Activated naive CD8-positive, alpha-beta T cell treated with anti-CD3 and anti-CD28 coated beads, Interleukin-2, amount 10 ng/mL, durations not matched to agents 7 days and 5 days (primary cell): ENCODE measurements at regions not wholly inside any gene's neighbourhood (a gene's known extent, or its start where the extent isn't known, plus 50 kb on each side); places are given as distances from the start of the nearest gene placed in this dataset.
"Not testable (repeated sequence)": the region's sequence is repeated elsewhere in the genome, so short reads cannot be mapped to it uniquely, and the experiment has no call there.

ENCODE experiments used
- ATAC-seq: fragments of 150-1000 bp; cut with Tn5 transposase; one replicate; pipeline ENCODE4 v1.10.0; 2021; ENCODE audit warnings: low read depth, moderate library complexity
- POLR2A ChIA-PET: fragments of 350-600 bp; sonication (Branson Sonifier 250); formaldehyde crosslinking; loops from one replicate; lab custom pipeline; 2021; ENCODE audit warnings: antibody characterized with exemption; lab: Charles Lee
- DNase-seq: peaks from one replicate; pipeline ENCODE4 v3.0.0; 2021
- H3K27ac Mint-ChIP-seq: one replicate; pipeline ENCODE4 v1.8.0; 2022; ENCODE audit warnings: mild to moderate bottlenecking, mixed read lengths
- H3K27me3 Mint-ChIP-seq: one replicate; pipeline ENCODE4 v1.8.0; 2022; ENCODE audit warnings: mild to moderate bottlenecking, moderate library complexity, mixed read lengths
- H3K36me3 Mint-ChIP-seq: one replicate; pipeline ENCODE4 v1.8.0; 2021; ENCODE audit warnings: mild to moderate bottlenecking, mixed read lengths
- H3K4me1 Mint-ChIP-seq: one replicate; pipeline ENCODE4 v1.8.0; 2021; ENCODE audit warnings: mixed read lengths
- H3K4me3 Mint-ChIP-seq: one replicate; pipeline ENCODE4 v1.8.0; 2022; ENCODE audit warnings: mild to moderate bottlenecking, moderate library complexity, mixed read lengths
- H3K9me3 Mint-ChIP-seq: one replicate; pipeline ENCODE4 v1.8.0; 2021; ENCODE audit warnings: mixed read lengths

DNA sequence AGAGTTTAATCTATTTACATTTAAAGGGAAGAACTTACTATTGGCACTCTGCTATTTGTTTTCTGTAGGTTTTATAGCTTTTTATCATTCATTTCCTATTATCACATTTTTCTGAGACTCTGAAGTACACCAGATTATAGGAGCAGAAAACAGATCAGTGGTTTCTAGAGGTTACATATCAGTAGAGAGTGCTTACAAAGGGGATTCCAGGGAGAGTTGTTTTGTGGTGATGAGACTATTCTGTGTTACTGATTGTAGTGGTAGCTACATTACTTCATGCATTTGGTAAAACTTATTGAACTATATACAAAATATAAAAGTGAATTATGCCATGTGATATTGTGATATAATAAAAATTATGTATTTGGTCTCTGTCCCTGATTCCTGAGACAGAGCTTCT, 259.2 kb downstream of the SPATA31A6 start:
- DNase-seq, POLR2A ChIA-PET, H3K27me3 Mint-ChIP-seq, H3K4me1 Mint-ChIP-seq, ATAC-seq, H3K4me3 Mint-ChIP-seq, H3K27ac Mint-ChIP-seq, H3K36me3 Mint-ChIP-seq, H3K9me3 Mint-ChIP-seq: not testable (repeated sequence)

DNA sequence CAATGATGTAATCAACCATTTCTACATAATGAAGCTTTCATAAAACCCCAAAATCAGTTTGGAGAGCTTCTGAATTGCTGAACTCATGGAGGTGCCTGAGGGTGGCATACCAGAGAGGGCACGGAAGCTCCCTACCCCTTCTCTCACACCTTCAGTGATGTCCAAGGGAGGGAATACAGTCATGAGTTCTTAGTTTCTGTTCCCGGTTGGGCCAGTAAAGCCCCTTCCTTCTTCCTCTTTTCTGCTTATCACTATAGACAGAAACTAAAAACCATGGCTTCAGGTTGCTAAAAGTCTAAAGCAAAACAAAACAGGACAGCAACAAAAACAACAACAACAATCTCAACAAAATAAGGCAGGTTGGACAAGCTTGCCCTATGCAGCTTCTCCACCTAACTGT, 260.0 kb downstream of the SPATA31A6 start:
- H3K36me3 Mint-ChIP-seq, H3K4me1 Mint-ChIP-seq, H3K9me3 Mint-ChIP-seq, ATAC-seq, POLR2A ChIA-PET, H3K4me3 Mint-ChIP-seq, H3K27ac Mint-ChIP-seq, DNase-seq, H3K27me3 Mint-ChIP-seq: not testable (repeated sequence)

DNA sequence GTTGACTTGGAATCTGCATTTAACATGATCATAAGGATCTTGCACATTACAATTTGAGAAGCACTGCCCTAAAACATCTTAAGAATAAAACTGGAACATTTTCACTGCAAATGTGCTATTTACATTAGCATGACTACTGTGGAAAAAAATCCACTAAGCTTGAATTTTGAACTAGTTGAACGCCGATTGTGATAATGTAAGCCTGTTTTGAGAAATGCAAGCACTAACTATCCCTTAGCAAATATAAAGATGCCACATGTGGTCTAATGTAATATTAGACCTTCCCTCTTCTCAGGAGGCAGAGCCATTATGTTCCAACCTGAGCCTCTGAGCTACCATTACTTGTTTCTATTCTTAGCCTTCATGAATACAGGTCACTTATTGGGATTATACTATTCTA, 278.0 kb downstream of the SPATA31A6 start:
- ATAC-seq, H3K36me3 Mint-ChIP-seq, H3K4me3 Mint-ChIP-seq, H3K4me1 Mint-ChIP-seq, H3K27me3 Mint-ChIP-seq, POLR2A ChIA-PET, H3K9me3 Mint-ChIP-seq, H3K27ac Mint-ChIP-seq, DNase-seq: not testable (repeated sequence)

DNA sequence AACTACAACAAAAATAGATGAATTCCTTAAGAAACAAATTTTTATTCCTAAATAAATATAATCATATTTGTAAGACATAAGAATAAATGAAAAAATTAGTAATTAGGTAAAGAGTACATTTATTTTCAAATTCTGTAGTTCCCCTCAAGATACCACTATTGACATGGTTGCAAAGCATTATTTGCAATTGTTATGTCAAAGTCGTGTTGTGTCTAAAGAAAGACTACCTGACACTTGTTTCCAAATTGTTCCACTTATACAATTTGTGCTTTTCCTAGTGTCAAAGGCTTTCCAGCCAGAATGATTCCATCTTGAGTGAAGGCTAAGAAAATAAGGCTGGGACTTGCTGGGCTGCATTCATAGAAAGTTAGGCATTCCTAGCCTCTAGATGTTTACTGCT, 278.4 kb downstream of the SPATA31A6 start:
- DNase-seq, H3K36me3 Mint-ChIP-seq, H3K27ac Mint-ChIP-seq, ATAC-seq, H3K4me1 Mint-ChIP-seq, H3K9me3 Mint-ChIP-seq, H3K27me3 Mint-ChIP-seq, H3K4me3 Mint-ChIP-seq, POLR2A ChIA-PET: not testable (repeated sequence)

- H3K27ac Mint-ChIP-seq, H3K36me3 Mint-ChIP-seq, H3K27me3 Mint-ChIP-seq, H3K9me3 Mint-ChIP-seq, POLR2A ChIA-PET, ATAC-seq, H3K4me1 Mint-ChIP-seq, DNase-seq, H3K4me3 Mint-ChIP-seq: not testable (repeated sequence)
These were observed 280.5 kb downstream of the SPATA31A6 start for GRCh38 chr9:42463981-42464380.

GRCh38 chr9:42470577-42470976, 287.1 kb downstream of the SPATA31A6 start:
- H3K27me3 Mint-ChIP-seq, H3K36me3 Mint-ChIP-seq, H3K4me1 Mint-ChIP-seq, H3K9me3 Mint-ChIP-seq, H3K4me3 Mint-ChIP-seq, POLR2A ChIA-PET, H3K27ac Mint-ChIP-seq, ATAC-seq, DNase-seq: not testable (repeated sequence)

DNA sequence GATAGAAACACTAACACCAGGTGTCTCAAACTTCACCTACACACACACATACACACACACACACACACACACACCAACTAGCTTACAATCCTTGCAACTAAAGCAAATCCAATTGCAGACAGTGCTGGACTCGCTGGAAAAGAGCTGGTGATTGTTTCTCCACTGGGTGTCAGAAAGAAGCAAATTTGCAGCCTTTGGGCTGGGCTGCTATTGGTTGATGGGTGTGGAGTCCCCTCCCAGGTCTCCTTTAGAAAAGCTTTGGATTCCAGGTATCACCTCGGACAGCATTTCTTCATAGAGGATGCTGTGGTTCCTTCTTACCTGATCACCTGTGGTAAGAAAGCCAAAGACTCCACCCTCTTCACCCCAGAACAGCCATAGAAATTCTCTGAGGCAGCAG, 307.5 kb downstream of the SPATA31A6 start:
- H3K36me3 Mint-ChIP-seq, H3K4me1 Mint-ChIP-seq, H3K4me3 Mint-ChIP-seq, H3K9me3 Mint-ChIP-seq, H3K27me3 Mint-ChIP-seq, DNase-seq, POLR2A ChIA-PET, H3K27ac Mint-ChIP-seq: not testable (repeated sequence)
- peak; percentile 42 for ATAC-seq

DNA sequence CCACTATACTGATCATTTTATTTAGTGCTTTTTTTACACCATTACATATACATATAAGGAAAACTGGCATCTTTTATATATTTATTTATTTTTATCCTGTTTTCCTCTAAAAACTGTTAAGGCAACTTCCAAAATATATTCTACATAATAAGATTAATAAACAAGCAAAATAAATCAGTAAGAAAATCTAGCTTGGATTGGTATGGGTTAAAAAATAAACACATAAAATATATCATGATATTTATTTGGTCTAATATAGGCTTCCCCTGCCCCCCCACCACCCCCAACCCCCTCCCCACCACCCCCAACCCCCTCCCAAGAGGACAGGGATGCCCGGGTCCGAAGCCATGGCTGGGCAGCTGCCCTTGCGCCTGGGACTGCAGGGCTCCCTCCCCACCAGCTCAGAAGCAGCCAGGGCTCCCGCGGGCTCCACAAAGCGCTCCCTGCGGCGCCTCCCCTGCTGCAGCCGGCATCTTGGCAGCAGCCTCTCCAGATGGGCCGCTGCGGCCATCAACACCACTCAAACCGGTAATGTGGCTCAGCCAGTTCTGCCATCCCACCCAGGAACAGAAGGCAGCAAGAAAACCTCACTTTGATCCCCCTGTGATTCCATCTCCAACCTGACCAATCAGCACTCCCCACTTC, 319.3 kb downstream of the SPATA31A6 start:
- ATAC-seq, H3K27ac Mint-ChIP-seq, POLR2A ChIA-PET: not testable (repeated sequence)

DNA sequence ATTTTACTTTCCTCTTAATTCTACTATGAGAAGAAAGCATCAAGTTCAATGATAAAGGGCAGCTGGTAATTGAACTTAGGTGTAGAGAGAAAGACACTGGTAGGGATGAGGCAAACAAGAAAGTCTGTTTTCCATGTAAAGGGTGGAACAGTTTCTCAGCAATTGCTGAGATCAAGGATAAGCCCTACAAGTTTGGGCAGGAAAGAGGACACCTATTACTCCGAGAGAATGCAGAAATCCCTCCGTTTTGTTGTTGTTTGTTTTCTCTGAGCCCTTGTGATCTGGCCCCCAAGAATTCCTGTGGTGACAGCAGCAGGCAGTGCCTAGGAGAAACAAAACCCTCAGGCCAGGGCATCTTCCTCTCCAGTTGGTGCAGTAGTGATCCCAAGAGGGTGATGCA, 324.7 kb downstream of the SPATA31A6 start:
- ATAC-seq, POLR2A ChIA-PET, H3K4me3 Mint-ChIP-seq, H3K4me1 Mint-ChIP-seq, H3K9me3 Mint-ChIP-seq, H3K36me3 Mint-ChIP-seq, H3K27ac Mint-ChIP-seq, H3K27me3 Mint-ChIP-seq, DNase-seq: not testable (repeated sequence)

More for the DNA sequence above, 319.3 kb downstream of the SPATA31A6 start:
- H3K27me3 Mint-ChIP-seq, H3K4me1 Mint-ChIP-seq, DNase-seq, H3K36me3 Mint-ChIP-seq, H3K4me3 Mint-ChIP-seq, H3K9me3 Mint-ChIP-seq: not testable (repeated sequence)

- H3K27ac Mint-ChIP-seq, H3K36me3 Mint-ChIP-seq, ATAC-seq, H3K4me1 Mint-ChIP-seq, DNase-seq, POLR2A ChIA-PET, H3K27me3 Mint-ChIP-seq, H3K9me3 Mint-ChIP-seq, H3K4me3 Mint-ChIP-seq: not testable (repeated sequence)
These were observed 330.1 kb downstream of the SPATA31A6 start for GRCh38 chr9:42513535-42513934.

DNA sequence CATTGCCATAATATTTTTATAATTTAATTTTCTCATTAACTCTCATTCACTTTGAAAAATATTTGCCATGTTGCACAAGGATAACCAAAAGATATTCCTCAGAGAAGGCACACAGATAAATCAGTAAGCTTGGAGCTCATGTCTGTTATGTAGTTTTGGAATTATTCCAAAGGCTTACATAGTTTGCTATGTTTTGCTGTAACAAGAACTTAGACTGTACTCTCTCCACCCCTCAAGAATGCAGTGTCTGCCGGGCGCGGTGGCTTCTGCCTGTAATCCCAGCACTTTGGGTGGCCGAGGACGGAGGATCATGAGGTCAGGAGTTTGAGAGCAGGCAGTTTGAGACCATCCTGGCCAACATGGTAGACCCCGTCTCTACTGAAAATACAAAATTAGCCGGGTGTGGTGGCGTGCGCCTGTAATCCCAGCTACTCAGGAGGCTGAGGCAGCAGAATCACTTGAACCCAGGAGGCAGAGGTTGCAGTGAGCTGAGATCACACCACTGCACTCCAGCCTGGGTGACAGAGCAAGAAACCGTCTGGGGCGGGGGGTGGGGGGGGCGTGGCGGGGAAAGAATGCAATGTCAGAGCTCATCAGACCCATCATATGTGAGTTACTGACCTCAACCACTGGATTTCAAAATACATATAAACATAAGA, 351.0 kb downstream of the SPATA31A6 start:
- ATAC-seq, POLR2A ChIA-PET, H3K4me3 Mint-ChIP-seq: not testable (repeated sequence)

GRCh38 chr9:42534984-42535325, 351.5 kb downstream of the SPATA31A6 start:
- ATAC-seq, H3K4me3 Mint-ChIP-seq, POLR2A ChIA-PET, H3K36me3 Mint-ChIP-seq, H3K9me3 Mint-ChIP-seq, H3K27ac Mint-ChIP-seq, H3K27me3 Mint-ChIP-seq, H3K4me1 Mint-ChIP-seq: not testable (repeated sequence)
- peak; percentile 28 for DNase-seq

More for the DNA sequence above, 351.0 kb downstream of the SPATA31A6 start:
- H3K36me3 Mint-ChIP-seq, H3K27me3 Mint-ChIP-seq, H3K4me1 Mint-ChIP-seq, DNase-seq, H3K27ac Mint-ChIP-seq, H3K9me3 Mint-ChIP-seq: not testable (repeated sequence)

DNA sequence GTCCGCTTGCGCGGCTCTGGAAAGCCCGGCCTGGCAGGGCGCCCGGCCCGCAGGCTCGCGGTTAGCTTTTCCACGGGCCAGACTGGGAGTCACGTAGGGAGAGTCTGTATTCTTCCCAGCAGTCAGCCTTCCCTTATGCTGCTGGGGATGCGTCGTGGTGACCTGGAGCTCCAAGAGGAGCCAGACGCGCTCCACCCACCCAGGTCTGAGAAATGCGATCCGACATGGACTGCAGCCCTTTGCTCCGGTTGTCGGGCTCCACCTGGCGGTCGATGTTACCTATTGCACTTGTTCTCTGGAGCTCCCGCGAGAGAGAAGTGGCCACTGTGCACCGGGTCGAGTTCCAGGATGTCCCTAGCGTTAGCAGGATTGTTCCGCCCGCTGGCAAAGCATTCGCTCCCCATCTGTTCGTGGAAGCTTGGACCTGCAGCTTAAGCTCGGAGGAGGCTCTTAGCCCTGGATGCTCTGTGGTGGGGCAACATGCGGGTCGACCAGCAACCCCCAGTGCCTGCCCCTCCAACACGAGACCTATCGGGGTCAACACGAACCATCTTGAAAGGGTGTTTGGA, 367.4 kb downstream of the SPATA31A6 start:
- ATAC-seq, H3K27ac Mint-ChIP-seq, H3K36me3 Mint-ChIP-seq, H3K27me3 Mint-ChIP-seq, H3K9me3 Mint-ChIP-seq, POLR2A ChIA-PET, H3K4me3 Mint-ChIP-seq, H3K4me1 Mint-ChIP-seq: not testable (repeated sequence)
- DNase-seq: peak; percentile 36

DNA sequence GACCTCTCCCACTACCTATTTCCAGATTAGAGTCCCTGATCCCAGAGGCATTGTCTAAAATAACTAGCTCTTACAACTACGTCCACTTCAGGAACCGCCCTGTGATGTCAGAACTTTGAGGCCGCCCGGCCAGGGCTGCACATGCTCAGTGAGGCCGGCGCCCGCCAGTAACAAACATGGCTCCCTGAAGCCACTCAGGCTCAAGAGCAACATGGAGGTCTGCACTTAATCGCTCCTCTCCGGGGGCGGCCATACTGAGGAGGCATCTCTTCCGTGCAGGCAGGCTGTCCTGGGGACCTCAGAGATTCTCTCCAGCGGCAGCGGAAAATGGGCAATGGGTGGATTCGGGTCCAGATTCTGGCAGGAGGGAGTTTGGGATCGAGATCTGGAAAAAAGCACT, 385.1 kb downstream of the SPATA31A6 start:
- H3K27ac Mint-ChIP-seq, H3K9me3 Mint-ChIP-seq, H3K27me3 Mint-ChIP-seq, H3K4me1 Mint-ChIP-seq, POLR2A ChIA-PET, ATAC-seq, DNase-seq, H3K36me3 Mint-ChIP-seq, H3K4me3 Mint-ChIP-seq: not testable (repeated sequence)
